Uterus (tissue), 2 donors: ENCODE measurements at regions not wholly inside any gene's neighbourhood (a gene's known extent, or its start where the extent isn't known, plus 50 kb on each side); places are given as distances from the start of the nearest gene placed in this dataset.

ENCODE experiments used
- POLR2A ChIP-seq, 2 donors: fragments of 450-650 bp; IDR thresholded peaks; one replicate each; pipeline ENCODE4 v1.6.1; 2016; ENCODE audit warnings: antibody characterized with exemption in 2 of 2, mild to moderate bottlenecking in 1 of 2, moderate library complexity in 1 of 2
- TF ChIP-seq, protein P1 (sequence below), 4 experiments: fragments of 200-600 bp in 2 of 4; fragments of 450-650 bp in 2 of 4; sonication (generic) in 2 of 4; IDR thresholded peaks; one replicate each; pipeline ENCODE4 v1.5.1; 2016 to 2019; ENCODE audit warnings: antibody characterized with exemption in 4 of 4, mild to moderate bottlenecking in 2 of 4, moderate library complexity in 1 of 4

DNA sequence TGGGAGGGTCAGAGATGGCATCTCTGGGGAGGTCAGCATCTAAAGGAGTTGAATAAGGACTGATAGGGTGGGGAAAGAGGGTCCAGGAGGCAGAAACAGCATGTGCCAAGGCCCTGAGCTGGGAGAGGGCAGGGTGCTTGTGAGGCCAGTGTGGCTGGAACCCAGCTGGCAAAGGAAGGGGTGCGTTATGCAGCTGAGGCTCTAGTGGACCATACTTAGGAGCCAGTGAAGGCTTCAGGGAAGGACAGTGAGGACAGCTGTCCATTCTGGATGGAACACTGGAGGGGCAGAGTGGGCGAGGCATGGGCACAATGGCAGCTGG is 57.1 kb upstream of the RPL11 start:
- TF ChIP-seq, protein P1, sequence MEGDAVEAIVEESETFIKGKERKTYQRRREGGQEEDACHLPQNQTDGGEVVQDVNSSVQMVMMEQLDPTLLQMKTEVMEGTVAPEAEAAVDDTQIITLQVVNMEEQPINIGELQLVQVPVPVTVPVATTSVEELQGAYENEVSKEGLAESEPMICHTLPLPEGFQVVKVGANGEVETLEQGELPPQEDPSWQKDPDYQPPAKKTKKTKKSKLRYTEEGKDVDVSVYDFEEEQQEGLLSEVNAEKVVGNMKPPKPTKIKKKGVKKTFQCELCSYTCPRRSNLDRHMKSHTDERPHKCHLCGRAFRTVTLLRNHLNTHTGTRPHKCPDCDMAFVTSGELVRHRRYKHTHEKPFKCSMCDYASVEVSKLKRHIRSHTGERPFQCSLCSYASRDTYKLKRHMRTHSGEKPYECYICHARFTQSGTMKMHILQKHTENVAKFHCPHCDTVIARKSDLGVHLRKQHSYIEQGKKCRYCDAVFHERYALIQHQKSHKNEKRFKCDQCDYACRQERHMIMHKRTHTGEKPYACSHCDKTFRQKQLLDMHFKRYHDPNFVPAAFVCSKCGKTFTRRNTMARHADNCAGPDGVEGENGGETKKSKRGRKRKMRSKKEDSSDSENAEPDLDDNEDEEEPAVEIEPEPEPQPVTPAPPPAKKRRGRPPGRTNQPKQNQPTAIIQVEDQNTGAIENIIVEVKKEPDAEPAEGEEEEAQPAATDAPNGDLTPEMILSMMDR (IDR thresholded peaks at IDR 0.05): no peak
- no peak for TF ChIP-seq POLR2A (IDR thresholded peaks at IDR 0.05)
